WERI-Rb-1 (cell line): ENCODE measurements at regions not wholly inside any gene's neighbourhood (a gene's known extent, or its start where the extent isn't known, plus 50 kb on each side); places are given as distances from the start of the nearest gene placed in this dataset.

ENCODE experiments used
- DNase-seq: peaks from one replicate; pipeline ENCODE4 v3.0.0-alpha.2; 2020
- H3K27ac ChIP-seq: fragments of 250-450 bp; sonication (Bioruptor Pico); 2 replicates; pipeline ENCODE4 v1.5.1; 2020; ENCODE audit warnings: mild to moderate bottlenecking, moderate library complexity
- H3K27me3 ChIP-seq: fragments of 250-450 bp; sonication (Bioruptor Pico); 2 replicates; pipeline ENCODE4 v1.5.1; 2021; ENCODE audit warnings: mild to moderate bottlenecking, low read depth, moderate library complexity; ENCODE audit not compliant: insufficient read depth, severe bottlenecking
- H3K36me3 ChIP-seq: fragments of 250-450 bp; sonication (Bioruptor Pico); 2 replicates; pipeline ENCODE4 v1.5.1; 2020; ENCODE audit warnings: mild to moderate bottlenecking, moderate library complexity
- H3K4me3 ChIP-seq: 2 replicates; pipeline ENCODE4 v1.5.1; 2011; ENCODE audit warnings: low read depth, mild to moderate bottlenecking, control low read depth, low read length
- H3K9me3 ChIP-seq: fragments of 250-450 bp; sonication (Bioruptor Pico); 2 replicates; pipeline ENCODE4 v1.5.1; 2021; ENCODE audit warnings: mild to moderate bottlenecking, moderate library complexity; ENCODE audit not compliant: severe bottlenecking
- TF ChIP-seq, protein P1 (sequence below): IDR thresholded peaks from 2 replicates; pipeline ENCODE4 v1.5.1; 2011; ENCODE audit warnings: low read depth, mild to moderate bottlenecking, control low read depth, inconsistent platforms, low read length

DNA sequence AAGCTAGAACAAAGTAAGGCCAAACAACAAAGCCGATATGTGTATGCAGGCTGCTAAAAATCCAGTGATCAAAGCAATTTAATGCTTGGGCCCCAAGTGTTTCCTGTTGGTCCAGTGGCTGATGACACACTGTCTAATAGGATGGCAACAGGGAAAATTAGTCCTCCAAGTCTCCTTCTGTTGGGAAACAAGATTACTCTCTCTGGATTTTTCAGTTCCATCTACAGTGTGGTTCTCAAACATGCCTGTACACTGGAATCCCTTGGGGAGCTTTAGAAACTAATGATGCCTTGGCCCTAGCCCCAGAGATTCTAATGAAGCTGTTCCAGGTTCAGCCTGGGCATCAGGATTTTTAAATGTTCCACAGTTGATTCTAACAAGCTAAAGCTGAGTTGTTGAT is 198.7 kb downstream of the AHR start:
- DNase-seq = no peak
- no peak overlapping the region for H3K4me3 ChIP-seq
- H3K27ac ChIP-seq = no peak overlapping the region
- H3K27me3 ChIP-seq = no peaks in the 10 kb centered on the region
- H3K36me3 ChIP-seq = no peaks in the 10 kb centered on the region
- TF ChIP-seq, protein P1, sequence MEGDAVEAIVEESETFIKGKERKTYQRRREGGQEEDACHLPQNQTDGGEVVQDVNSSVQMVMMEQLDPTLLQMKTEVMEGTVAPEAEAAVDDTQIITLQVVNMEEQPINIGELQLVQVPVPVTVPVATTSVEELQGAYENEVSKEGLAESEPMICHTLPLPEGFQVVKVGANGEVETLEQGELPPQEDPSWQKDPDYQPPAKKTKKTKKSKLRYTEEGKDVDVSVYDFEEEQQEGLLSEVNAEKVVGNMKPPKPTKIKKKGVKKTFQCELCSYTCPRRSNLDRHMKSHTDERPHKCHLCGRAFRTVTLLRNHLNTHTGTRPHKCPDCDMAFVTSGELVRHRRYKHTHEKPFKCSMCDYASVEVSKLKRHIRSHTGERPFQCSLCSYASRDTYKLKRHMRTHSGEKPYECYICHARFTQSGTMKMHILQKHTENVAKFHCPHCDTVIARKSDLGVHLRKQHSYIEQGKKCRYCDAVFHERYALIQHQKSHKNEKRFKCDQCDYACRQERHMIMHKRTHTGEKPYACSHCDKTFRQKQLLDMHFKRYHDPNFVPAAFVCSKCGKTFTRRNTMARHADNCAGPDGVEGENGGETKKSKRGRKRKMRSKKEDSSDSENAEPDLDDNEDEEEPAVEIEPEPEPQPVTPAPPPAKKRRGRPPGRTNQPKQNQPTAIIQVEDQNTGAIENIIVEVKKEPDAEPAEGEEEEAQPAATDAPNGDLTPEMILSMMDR = no peak
- H3K9me3 ChIP-seq = no peaks in the 10 kb centered on the region

DNA sequence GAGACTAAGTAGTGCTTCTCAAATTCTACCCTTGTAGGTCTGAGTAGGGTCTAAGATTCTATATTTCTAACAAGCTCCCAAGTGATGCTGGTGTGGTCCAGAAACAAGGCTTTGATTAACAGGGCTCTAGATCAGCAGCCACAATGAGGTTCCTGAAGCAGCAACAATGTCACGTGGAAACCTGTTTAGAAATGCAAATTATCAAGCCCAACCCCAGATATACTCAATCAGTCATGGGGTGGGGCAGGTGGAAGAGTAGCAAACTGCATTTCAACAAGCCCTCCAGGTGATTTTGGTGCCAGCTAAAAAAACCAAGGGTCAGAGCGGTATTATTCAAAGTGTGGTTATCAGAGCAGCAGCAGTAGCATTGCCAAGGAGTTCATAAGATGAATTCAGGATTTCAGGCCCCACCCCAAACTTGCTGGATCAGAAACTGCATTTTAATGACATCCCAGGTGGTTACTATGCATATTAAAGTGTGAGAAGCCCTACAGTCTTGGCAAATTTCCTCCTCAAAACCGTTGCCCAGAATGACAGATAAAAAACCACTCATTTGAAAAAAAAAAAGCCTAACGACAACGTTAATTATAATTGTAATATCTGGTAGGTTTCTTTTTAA is 199.2 kb downstream of the AHR start:
- no peaks in the 10 kb centered on the region for H3K27me3 ChIP-seq
- H3K4me3 ChIP-seq = no peak overlapping the region
- H3K9me3 ChIP-seq = no peaks in the 10 kb centered on the region
- no peak overlapping the region for H3K27ac ChIP-seq
- TF ChIP-seq, protein P1 = no peak
- DNase-seq = no peak
- no peaks in the 10 kb centered on the region for H3K36me3 ChIP-seq

DNA sequence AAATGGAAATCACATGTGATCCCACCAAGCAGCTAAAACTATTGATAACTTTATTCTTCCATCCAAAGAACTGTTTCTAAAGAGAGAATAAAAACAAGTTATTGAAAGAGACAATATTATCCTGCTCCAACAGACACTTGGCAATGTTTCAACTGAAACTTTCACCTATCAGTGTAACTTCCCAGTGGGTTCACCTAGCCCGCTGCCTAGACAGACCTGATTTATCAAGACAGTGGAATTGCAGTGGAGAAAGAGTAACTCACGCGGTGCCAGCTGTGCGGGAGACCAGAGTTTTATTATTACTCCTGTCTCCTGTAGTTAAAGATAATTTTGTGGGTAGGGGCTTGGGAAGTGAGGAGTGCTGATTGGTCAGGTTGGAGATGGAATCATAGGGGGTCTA is 199.8 kb downstream of the AHR start:
- Histone ChIP-seq H3K36me3 (no peaks in the 10 kb centered on the region), H3K9me3 (no peaks in the 10 kb centered on the region), H3K27me3 (no peaks in the 10 kb centered on the region), H3K27ac (no peak overlapping the region), H3K4me3 (no peak overlapping the region)
- TF ChIP-seq, protein P1 = no peak
- DNase-seq = no peak

DNA sequence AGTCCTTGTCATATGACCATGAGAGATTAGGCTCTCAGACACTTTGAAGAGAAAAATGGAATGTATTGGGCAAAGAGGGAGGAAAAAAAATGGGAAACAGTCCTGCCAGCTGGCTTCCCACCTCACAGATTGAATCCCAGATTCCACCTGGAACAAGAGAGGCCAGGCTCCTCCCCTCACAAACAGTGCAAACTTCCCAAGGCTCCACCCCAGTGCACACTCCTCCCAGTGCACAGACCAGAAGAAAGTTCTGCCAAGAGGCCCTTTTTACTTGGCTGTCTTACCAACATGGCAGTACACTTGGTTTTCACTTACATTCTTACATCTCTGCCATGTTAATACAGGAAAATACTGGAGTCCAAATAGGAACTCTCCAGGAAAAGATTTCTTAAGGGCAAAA is 202.3 kb downstream of the AHR start:
- no peaks in the 10 kb centered on the region for H3K27me3 ChIP-seq
- no peaks in the 10 kb centered on the region for H3K9me3 ChIP-seq
- H3K4me3 ChIP-seq = no peak overlapping the region
- H3K27ac ChIP-seq = no peak overlapping the region
- H3K36me3 ChIP-seq = no peaks in the 10 kb centered on the region
- TF ChIP-seq, protein P1 = no peak
- no peak for DNase-seq

DNA sequence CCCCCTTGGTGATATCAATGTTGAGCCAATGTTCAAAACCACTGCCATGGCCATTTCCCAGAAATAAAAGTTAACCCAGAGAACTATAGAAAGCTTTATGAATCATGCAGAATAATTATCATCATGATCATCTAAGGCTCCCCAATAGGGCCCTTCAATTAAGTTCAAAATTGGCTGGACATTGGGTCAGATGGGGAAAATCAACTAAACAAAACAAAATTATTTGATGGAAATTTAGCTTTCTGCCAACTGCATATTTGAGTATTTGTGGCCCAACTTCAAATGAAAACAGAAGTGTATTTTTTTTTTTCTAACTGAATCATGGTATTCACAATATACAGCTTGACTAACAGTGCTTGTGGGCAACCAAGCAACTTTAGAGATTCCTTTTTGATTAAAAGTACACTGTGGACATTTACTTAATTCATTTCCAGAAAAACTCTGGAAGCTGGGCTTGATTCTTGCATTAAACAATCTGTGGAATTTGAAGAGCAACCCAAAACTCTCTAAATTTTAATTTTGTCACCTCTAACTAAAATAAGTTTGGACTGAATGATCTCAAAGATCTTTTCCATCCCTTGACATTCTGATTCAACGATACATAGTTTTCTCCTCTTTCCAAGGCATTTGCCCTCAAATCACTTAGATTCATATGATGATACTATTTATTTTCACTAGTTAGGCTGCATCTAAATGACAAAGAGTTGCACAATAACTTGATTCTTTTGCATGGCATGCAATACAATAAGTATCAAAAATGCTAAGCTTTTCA is 203.2 kb downstream of the AHR start:
- TF ChIP-seq, protein P1 = no peak
- Histone ChIP-seq H3K36me3 (no peaks in the 10 kb centered on the region), H3K27me3 (no peaks in the 10 kb centered on the region), H3K4me3 (no peak overlapping the region), H3K9me3 (no peaks in the 10 kb centered on the region), H3K27ac (no peak overlapping the region)
- no peak for DNase-seq
